ENCODE measurements at regions not wholly inside any gene's neighbourhood (a gene's known extent, or its start where the extent isn't known, plus 50 kb on each side); places are given as distances from the start of the nearest gene placed in this dataset.

GRCh38 chr13:111665691-111666095 is 345.3 kb downstream of the TEX29 start:
- TF ChIP-seq POLR2A (IDR thresholded peaks at IDR 0.05): no peak
- TF ChIP-seq CTCF (IDR thresholded peaks at IDR 0.05): no peak

Measured in ovary (tissue), 3 donors.